Esophagus mucosa (tissue), 1 donor: ENCODE measurements at regions not wholly inside any gene's neighbourhood (a gene's known extent, or its start where the extent isn't known, plus 50 kb on each side); places are given as distances from the start of the nearest gene placed in this dataset.
"Not testable (repeated sequence)": the region's sequence is repeated elsewhere in the genome, so short reads cannot be mapped to it uniquely, and the experiment has no call there.

Experiments used
- ATAC-seq: fragments of 200-7000 bp; cut with Tn5 transposase; one replicate; pipeline ENCODE4 v1.9.1; 2020
- donor health status: DM: yes; HTN: yes; CAD: no.

- peak; percentile 80 for ATAC-seq
Measured at GRCh38 chr15:38002883-38003477, 68.5 kb downstream of the TMCO5A start.

- ATAC-seq, result no peak
Measured at GRCh38 chr15:38004218-38004861, 69.9 kb downstream of the TMCO5A start.

- no peak for ATAC-seq
Measured at GRCh38 chr15:38005953-38006808, 71.7 kb downstream of the TMCO5A start.

GRCh38 chr15:38010395-38010794 is 76.0 kb downstream of the TMCO5A start:
- no peak for ATAC-seq

- no peak for ATAC-seq
Measured at GRCh38 chr15:38012894-38013293, 78.5 kb downstream of the TMCO5A start.

GRCh38 chr15:38017721-38018120 is 83.3 kb downstream of the TMCO5A start:
- no peak for ATAC-seq

- no peak for ATAC-seq
Measured at GRCh38 chr15:38019066-38019465, 84.6 kb downstream of the TMCO5A start.

- ATAC-seq, result no peak
Measured at GRCh38 chr15:38021259-38021658, 86.8 kb downstream of the TMCO5A start.

GRCh38 chr15:38024293-38025091 is 90.1 kb downstream of the TMCO5A start:
- no peak for ATAC-seq

- not testable (repeated sequence) for ATAC-seq
Measured at GRCh38 chr15:38025656-38026055, 91.2 kb downstream of the TMCO5A start.

- no peak for ATAC-seq
Measured at GRCh38 chr15:38028869-38029268, 94.4 kb downstream of the TMCO5A start.

- no peak for ATAC-seq
Measured at GRCh38 chr15:38029736-38030135, 95.3 kb downstream of the TMCO5A start.

- ATAC-seq, result no peak
Measured at GRCh38 chr15:38030609-38031008, 96.2 kb downstream of the TMCO5A start.

GRCh38 chr15:38035701-38036100 is 101.3 kb downstream of the TMCO5A start:
- ATAC-seq, result no peak

GRCh38 chr15:38036790-38037338 is 102.4 kb downstream of the TMCO5A start:
- ATAC-seq, result no peak

GRCh38 chr15:38038659-38039442 is 104.4 kb downstream of the TMCO5A start:
- ATAC-seq, result peak; percentile 62

- ATAC-seq, result no peak
Measured at GRCh38 chr15:38040615-38041014, 106.2 kb downstream of the TMCO5A start.

GRCh38 chr15:38041576-38041975 is 107.1 kb downstream of the TMCO5A start:
- peak; percentile 41 for ATAC-seq

- ATAC-seq, result no peak
Measured at GRCh38 chr15:38042211-38042610, 107.8 kb downstream of the TMCO5A start.

GRCh38 chr15:38042707-38043445 is 108.4 kb downstream of the TMCO5A start:
- no peak for ATAC-seq
